ENCODE measurements at regions not wholly inside any gene's neighbourhood (a gene's known extent, or its start where the extent isn't known, plus 50 kb on each side); places are given as distances from the start of the nearest gene placed in this dataset.

- TF ChIP-seq, protein P1, sequence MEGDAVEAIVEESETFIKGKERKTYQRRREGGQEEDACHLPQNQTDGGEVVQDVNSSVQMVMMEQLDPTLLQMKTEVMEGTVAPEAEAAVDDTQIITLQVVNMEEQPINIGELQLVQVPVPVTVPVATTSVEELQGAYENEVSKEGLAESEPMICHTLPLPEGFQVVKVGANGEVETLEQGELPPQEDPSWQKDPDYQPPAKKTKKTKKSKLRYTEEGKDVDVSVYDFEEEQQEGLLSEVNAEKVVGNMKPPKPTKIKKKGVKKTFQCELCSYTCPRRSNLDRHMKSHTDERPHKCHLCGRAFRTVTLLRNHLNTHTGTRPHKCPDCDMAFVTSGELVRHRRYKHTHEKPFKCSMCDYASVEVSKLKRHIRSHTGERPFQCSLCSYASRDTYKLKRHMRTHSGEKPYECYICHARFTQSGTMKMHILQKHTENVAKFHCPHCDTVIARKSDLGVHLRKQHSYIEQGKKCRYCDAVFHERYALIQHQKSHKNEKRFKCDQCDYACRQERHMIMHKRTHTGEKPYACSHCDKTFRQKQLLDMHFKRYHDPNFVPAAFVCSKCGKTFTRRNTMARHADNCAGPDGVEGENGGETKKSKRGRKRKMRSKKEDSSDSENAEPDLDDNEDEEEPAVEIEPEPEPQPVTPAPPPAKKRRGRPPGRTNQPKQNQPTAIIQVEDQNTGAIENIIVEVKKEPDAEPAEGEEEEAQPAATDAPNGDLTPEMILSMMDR (IDR thresholded peaks at IDR 0.05; ENCODE audit: unreplicated experiment in 3 of 3), result no peak
- Mint-ChIP-seq H3K36me3 (ENCODE audit: low read depth) (no peaks in the 10 kb centered on the region), H3K4me1 (no peaks in the 10 kb centered on the region), H3K9me3 (no peaks in the 10 kb centered on the region), H3K4me3 (no peak overlapping the region), H3K27ac (no peak overlapping the region), H3K27me3 (ENCODE audit: low read depth) (no peaks in the 10 kb centered on the region)
Observed at GRCh38 chr5:81879936-81880335, 91.9 kb upstream of the ATG10 start.

DNA sequence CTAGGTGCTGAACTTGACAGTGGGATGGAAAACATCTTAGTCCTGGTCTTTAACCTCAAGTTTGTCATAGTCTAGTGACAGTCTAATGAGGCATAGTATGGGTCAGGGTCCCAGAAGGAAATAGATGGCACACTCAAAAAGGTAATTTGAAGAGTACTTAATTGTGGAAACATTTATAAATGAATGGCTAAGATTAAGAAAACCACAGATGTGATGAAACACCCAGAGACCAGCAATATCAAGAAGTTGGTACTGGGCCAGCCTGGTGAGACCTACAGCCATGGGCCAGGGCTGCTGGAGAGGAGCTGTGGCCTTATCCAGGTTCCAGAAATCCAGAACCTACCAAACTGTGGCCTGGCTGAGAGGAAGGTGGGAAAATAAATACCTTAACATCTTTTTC lies 93.5 kb upstream of the ATG10 start:
- Mint-ChIP-seq H3K4me3 (no peak overlapping the region), H3K36me3 (ENCODE audit: low read depth) (no peaks in the 10 kb centered on the region), H3K27ac (no peak overlapping the region), H3K9me3 (no peaks in the 10 kb centered on the region), H3K27me3 (ENCODE audit: low read depth) (no peaks in the 10 kb centered on the region), H3K4me1 (no peaks in the 10 kb centered on the region)
- TF ChIP-seq, protein P1 (IDR thresholded peaks at IDR 0.05; ENCODE audit: unreplicated experiment in 3 of 3), result no peak

DNA sequence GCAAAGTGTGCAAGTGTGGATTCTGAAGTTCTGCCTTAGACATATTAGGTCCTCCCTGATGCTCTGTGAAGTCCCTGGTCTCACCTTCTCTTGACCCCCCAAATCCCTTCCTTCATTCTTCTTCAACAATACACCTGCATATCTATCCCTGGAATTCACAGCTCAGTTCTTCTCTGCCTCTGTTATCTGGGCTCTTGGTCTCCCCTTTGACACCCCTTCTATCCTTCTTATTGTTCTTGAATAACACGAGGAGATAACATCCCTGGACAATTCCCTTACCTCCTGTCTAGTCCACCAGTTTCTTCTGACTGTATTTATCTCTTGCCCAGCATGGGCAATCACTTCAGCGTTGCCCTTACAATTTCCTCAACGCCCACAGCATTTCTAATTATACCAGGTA lies 104.8 kb upstream of the ATG10 start:
- H3K4me1 Mint-ChIP-seq, result no peaks in the 10 kb centered on the region

DNA sequence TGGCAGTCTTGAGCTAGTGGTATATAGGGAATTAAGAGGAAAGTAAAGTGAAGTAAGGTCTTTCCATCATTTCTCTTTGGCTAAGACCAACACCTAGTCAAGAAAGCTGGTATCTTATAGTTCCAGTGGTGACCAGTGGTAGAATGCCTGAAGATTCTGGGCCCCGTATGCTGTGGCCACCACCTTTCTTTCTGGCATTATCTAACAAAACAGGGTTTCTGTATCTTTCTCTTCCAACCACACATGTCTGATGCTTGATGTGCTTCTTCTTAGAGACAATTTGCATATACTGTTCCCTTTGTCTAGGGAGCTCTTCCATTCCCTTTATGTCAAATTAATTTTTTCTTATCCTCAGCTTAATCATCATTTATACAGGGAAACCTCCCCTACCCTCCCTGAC lies 109.9 kb upstream of the SSBP2 start:
- Mint-ChIP-seq H3K4me3 (no peak overlapping the region), H3K27ac (no peak overlapping the region), H3K9me3 (no peaks in the 10 kb centered on the region), H3K4me1 (peaks cover 21% of the 10 kb centered on the region), H3K36me3 (ENCODE audit: low read depth) (no peaks in the 10 kb centered on the region), H3K27me3 (ENCODE audit: low read depth) (no peaks in the 10 kb centered on the region)
- TF ChIP-seq, protein P1 (IDR thresholded peaks at IDR 0.05; ENCODE audit: unreplicated experiment in 3 of 3), result no peak

More for the DNA sequence above, 104.8 kb upstream of the ATG10 start:
- no peaks in the 10 kb centered on the region for H3K36me3 Mint-ChIP-seq (ENCODE audit: low read depth)
- no peak overlapping the region for H3K4me3 Mint-ChIP-seq
- no peaks in the 10 kb centered on the region for H3K9me3 Mint-ChIP-seq
- TF ChIP-seq, protein P1 (IDR thresholded peaks at IDR 0.05; ENCODE audit: unreplicated experiment in 3 of 3), result no peak
- no peaks in the 10 kb centered on the region for H3K27me3 Mint-ChIP-seq (ENCODE audit: low read depth)
- H3K27ac Mint-ChIP-seq, result no peak overlapping the region

- H3K36me3 Mint-ChIP-seq (ENCODE audit: low read depth), result no peaks in the 10 kb centered on the region
- no peaks in the 10 kb centered on the region for H3K9me3 Mint-ChIP-seq
- H3K27me3 Mint-ChIP-seq (ENCODE audit: low read depth), result no peaks in the 10 kb centered on the region
- H3K27ac Mint-ChIP-seq, result no peak overlapping the region
- H3K4me3 Mint-ChIP-seq, result no peak overlapping the region
- TF ChIP-seq, protein P1 (IDR thresholded peaks at IDR 0.05; ENCODE audit: unreplicated experiment in 3 of 3), result no peak
- H3K4me1 Mint-ChIP-seq, result peaks cover 30% of the 10 kb centered on the region
Observed at GRCh38 chr5:81859624-81860023, 108.7 kb upstream of the SSBP2 start.
